Hepatocyte (in vitro differentiated cells): ENCODE measurements at regions not wholly inside any gene's neighbourhood (a gene's known extent, or its start where the extent isn't known, plus 50 kb on each side); places are given as distances from the start of the nearest gene placed in this dataset.

Experiments
- CTCF ChIP-seq: fragments of 200-600 bp; sonication (generic); IDR thresholded peaks from 2 replicates; pipeline ENCODE4 v1.5.1; 2016; ENCODE audit warnings: antibody characterized with exemption, mild to moderate bottlenecking; ENCODE audit not compliant: poor library complexity
- EZH2 ChIP-seq: fragments of 200-600 bp; sonication (generic); IDR thresholded peaks from 2 replicates; pipeline ENCODE4 v1.6.1; 2016; ENCODE audit warnings: antibody characterized with exemption, mild to moderate bottlenecking, borderline replicate concordance

- no peak for TF ChIP-seq EZH2
- no peak for TF ChIP-seq CTCF
Measured at GRCh38 chr3:177793451-177793850, 596.2 kb upstream of the TBL1XR1 start.
